Stimulated activated CD4-positive, alpha-beta T cell treated with anti-CD3 and anti-CD28 coated beads, Interleukin-2, amount 100 ng/mL, for 48 hours (primary cell): ENCODE measurements at regions not wholly inside any gene's neighbourhood (a gene's known extent, or its start where the extent isn't known, plus 50 kb on each side); places are given as distances from the start of the nearest gene placed in this dataset.

Experiments used
- DNase-seq, 2 donors: peaks; one replicate each; pipeline ENCODE4 v3.0.0-alpha.2; 2020

DNA sequence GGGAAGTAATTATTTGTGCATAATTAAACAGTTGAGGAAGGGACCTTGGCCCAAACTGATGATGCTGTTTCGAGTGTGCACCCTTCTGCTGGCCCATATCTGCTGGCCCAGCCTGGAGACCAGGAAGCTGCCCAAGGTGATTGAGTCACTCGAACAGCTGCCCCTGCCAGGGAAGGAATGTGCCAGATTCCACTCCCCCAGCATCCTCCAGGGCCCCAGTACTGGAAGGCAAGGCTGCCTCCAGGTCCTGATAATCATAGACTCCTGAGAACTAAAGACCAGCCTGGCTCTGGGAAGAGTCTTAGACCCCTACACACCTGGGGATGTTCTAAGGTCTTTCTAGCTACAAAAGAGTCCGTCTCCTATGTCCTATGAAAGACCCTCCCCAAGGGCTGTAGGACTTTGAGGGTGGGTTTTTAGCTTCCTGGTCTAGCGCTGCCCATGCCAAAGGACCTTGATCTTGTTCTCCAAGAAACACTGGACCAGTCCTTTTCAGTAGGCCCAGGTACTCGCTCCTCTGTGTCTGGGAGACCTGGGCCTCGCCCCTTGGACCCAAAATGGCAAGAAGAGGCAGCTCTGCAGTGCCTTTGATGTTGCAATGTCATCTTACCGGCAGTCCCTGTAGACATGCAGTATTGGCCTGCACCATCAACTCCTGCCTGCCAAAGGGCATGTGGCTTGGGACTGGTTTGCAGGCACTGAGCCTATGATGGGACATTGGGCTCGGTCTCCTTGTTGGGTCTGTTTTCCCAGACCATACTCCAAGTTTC, 103.2 kb upstream of the GPR26 start:
- DNase-seq, result no peak

DNA sequence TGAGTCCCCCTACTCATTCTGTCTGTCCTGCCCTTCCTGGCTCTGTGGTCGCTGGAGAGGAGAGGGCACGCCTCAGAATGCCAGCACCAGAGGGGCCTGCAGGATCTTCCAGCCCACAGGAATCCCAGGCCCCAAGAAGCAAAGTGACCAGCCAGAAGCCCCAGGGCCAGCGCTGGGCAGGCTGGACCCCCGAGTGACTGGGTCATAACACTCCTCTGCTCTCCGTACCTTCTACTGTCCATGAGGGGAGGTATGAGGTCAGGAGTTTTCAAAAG, 102.6 kb upstream of the GPR26 start:
- DNase-seq, result no peak

DNA sequence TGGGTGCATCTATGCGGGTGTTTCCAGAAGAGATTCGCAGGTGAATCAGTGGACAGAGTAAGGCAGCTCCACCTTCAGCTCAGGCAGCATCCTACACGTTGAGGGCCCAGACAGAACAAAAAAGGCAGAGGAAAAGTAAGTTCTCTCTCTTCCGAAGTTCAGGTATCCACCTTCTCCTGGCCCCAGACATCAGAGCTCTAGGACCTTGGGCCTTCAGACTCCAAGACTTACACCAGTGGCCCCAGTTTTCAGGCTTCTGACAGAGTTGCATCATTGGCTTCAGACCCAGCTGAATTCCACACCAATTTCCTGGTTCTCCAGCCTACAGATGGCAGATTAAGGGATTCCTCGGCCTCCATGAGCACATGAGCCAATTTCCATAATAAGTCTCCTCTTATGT, 102.2 kb upstream of the GPR26 start:
- no peak for DNase-seq

DNA sequence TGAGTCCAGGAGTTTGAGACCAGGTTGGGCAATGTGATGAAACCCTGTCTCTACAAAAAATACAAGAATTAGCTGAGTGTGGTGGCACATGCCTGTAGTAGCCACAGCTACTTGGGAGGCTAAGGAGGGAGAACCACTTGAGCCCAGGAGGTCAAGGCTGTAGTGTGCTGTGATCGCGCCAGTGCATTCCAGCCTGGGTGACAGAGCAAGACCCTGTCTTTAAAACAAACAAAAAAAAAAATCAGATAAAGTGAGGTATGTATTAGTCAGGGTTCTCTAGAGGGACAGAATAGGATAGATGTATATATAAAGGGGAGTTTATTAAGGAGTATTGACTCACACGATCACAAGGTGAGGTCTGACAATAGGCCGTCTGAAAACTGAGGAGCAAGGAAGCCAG, 101.5 kb upstream of the GPR26 start:
- DNase-seq, result no peak

DNA sequence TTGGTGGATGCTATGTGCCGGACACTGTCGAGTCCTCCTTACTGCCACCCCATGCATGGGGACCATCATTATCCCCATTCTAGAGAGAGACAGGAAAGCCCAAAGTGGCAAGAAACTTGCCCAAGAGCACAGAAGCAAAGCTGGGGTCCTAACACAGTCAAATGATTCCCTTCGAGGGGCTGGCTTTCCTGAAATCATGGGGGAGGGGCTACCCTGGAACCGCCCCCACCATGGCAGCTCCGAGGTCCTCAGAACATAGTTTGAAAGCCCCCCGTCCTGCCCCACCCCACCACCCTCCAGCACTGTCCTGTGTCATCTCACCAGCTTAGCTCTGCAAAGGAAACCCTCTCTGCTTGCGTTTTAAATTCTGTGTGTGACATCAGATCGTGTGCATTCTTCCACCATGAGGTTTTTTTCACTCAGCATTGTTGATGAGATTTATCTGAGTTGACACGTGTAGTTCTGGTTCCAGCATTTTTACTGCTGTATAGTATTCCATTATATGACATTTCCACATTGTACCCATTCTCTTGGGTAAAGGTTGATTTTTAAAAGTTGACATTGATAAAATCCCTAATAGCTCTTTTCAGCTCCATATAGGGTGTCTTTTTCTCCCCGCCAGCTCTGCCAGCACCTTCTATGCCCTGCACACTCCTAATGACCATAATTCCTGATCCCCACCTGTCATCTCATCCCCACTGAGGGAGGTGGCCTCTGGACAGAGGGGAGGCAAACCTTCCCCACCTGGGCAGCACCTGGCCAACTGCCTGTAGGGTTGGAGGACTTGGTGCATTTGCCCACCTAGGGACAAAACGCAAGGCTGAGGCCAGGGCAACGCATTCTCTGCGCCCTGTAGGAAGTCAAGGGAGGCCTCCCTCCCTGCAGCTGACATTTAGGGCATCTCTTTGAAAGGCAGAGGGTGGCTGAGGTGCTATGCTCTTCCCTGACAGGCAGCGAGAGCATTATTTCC, 100.2 kb upstream of the GPR26 start:
- DNase-seq, result no peak

DNA sequence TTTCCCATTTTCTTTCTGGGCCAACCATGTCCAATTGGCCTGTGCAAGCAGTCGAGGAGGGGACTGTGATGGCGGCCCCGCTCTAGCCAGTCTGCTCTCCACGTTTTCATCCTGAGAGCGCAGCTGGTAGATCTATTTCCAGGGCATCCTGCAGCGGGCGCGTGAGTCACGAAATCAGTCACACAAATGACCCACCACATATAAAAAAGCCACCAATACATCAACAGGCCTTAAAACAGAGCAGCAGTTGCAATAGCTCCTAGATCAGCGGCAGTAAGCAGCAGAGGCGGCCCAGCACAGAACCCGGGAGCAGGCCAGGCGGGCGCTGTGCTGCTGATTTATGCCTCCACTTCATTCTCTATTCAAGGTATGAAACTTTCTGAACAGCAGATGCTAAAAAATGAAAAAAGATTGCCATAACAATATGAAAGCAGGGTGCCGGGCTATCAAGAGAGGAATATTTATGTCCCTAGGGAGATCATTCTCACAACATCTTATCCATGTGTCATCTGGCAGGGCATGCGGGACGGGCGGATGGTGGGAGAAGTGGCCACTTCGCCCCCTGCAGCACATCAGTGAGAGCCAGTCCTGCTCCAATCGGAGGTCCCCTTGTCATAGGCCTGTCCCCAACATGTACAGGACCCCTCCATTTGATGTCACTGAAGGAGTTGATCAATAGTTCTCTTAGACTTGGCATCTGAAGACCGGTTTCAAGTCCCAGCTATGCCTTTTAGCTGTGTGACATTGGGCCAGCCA, 98.0 kb upstream of the GPR26 start:
- no peak for DNase-seq

DNA sequence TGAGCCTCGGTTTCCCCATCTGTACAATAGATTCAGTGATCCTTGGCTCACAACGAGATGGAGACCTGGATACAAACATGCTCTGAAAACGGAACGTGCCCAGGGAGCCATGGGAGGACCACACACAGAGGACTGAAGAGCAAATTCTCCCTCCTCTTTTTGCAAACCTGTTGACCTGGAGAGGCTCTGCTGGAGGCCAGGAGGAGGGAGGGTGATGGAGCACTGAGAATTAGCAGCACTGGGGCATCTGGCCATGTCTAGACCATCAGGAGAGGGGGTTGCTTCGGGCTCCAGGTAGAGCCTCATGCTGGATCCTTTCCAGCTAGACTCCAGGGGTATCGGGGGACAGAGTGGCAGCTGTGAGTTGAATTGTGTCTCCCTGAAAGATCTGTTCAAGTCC, 97.4 kb upstream of the GPR26 start:
- no peak for DNase-seq

DNA sequence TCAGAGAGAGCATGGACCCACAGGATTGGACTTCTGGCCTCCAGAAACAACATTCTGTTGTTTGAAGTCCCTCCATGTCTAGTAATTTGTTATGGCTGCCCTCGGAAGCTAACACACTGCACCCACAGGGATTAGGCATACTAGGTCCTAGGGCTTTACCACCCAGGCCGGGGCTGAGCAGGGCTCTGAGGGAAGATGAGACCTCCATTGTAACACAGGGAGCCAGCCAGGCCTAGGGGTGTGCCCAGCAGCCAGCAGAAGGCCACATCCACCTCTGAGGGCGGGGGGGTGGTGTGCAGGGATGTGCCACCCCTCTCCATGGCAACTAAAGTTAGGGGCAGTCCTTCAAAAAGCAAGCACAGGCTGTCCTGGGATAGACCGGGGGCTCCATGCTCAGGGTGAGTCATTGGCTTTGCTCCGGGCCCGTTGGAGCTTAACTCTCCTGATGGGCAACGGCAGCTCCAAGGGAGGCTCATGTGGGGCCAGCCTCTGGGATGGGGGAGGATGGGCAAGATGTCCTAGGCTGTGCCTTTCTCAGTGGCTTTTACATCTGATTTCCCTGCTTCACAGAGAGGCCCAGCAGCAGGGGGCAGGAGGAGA, 96.6 kb upstream of the GPR26 start:
- no peak for DNase-seq

DNA sequence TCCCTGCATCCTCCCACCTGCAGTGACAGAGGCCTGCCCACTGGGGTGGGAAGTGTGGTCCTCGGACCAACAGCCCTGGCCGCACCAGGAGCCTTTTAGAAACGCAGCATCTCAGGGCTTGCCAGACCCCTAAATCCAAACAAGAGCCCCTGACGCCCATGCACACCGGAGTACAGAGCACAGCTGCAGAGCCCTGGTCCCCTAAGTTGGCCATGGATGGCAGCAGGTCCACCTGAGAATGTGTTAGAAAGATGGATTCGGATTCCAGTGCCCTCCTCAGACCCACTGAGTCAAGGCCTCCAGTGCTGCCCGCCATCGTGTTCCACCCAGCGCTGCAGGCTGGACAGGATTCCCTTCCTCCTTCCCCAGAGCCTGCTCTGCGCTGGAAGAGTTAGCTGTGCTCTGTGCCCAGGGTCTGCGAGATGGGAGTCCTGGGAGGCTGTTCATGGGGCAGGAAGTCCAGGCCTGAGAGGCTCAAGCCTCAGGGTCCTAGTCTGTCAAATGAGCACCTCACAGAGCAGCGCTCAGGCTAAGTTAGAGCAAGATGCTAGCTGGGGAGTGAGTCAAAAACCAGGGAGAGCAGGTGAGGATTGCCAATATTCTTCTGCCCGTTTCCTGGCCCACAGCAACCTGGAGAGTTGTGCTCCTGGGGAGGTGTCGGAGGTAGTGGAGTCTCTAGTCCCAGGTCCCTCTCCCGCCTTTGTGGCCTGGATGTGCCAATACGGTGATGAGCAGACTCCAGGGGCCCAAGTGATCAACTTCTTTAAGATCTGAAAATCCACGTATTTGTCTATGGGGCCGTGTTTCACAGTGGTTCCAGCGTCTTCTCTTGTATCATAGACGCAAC, 95.9 kb upstream of the GPR26 start:
- DNase-seq, result no peak

DNA sequence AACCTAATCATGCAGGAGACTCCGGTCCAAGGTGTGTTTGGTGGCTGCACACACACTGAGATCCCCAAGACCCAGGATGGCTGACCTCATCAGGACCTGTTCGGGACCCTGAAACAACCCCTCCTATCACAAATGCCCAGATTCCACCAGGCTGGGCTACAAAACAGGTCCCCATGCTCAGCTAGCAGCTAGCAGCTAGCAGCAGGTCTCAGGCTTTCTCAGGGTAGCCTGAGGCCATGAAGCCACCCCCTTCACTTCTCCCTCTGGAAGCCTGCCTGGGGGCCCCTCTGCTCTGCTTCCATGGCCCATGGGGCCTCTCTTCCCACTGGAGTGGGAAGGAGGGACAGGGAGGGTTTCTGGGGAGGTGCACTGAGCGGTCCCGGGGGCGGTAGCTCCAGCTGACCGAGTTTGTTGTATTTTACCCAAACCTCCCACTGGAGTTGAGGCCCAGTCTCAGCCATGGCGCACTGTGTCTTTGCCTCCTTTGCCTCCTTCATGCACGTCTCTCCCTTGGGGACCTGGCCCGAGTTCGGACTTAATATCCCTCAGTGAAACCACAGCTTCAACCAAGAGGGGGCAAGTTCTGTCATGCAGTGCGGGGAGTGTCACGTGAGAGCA, 95.1 kb upstream of the GPR26 start:
- DNase-seq, result no peak

DNA sequence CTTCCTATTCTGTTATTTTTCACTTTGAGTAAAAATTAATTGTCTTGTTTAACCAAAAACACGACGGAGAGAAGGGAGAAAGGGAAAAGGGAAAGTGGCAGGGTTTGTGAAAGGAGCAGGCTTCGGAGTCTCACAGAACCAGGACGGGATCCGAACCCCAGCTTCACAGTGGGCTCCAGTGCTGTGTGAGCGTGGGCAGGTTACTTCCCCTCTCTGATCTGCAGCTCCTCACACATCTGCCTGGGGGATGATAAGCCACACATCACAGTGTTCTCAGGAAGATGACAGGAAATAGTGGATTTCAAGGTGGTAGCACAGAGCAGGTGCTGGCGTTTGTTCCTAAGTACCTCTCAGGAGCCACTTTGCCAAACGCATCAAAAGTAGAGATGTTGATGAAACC, 94.2 kb upstream of the GPR26 start:
- no peak for DNase-seq

DNA sequence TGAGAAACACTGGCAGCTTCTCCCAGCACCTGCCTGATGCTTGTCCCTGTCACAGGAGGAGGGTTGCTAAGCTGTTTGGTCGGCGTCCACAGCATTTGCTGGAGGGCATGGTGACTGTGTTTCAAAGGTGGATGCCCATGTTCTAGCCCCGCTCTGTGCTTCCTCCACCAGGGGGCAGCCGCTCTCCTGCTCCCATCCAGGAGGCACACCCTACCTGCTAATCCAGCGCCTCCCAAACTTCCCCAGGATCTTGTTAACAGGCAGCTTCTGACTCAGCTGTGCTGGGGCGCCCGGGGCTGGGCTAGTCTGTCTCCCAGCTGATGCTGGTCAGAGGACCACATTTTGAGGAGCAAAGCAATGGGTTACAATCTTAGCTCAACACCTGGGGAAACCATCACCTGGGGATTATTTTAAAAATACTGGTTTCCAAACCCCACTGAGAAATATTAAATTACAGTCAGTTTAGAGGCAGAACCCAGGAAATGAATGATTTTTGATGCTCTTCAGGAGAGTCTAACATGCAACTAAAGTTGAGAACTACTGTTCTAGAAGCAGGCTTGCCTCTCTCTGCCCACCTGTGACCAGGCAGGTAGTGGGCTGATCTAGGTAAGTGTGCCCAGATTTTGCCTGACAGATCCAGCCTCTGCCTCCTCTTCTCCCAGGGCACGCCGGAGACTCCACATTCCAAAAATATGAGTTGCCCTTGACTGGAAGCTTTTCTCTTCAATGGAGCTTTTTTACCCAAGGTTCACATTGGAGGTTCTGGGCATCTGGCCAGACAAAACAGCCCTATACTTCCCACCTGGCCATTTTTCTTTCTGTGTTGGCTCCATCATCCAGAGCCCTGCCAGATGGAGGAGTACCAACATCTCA, 92.7 kb upstream of the GPR26 start:
- peak; percentile 34 to 43 for DNase-seq

DNA sequence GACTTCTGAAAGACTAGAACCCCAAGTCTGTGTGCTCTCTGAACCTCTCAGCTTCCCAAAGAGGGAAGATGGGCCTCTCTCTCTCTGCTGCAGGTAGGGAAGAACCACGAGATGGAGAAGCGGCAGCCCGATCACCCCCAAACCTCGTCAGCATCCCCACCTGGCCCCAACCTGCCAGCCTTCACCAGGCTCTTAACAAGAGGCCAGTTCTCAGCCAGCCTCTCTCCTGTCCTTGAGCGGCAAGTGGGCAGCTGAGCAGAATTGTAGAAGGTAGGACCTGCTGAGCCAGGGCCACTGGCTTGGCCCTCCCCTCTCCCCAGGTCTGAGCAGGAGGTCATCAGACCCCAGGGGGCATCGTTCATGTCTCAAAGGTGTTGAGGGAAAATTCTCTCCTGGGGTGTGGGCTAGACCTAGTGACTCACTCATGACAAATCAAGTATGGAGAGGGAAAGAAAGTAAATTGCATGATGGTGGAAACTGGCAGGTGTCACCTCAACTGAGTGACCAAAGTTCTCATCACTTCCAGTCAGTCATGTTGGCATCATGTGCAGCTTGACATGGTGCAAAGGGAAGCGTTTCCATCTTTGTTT, 92.0 kb upstream of the GPR26 start:
- DNase-seq, result no peak

DNA sequence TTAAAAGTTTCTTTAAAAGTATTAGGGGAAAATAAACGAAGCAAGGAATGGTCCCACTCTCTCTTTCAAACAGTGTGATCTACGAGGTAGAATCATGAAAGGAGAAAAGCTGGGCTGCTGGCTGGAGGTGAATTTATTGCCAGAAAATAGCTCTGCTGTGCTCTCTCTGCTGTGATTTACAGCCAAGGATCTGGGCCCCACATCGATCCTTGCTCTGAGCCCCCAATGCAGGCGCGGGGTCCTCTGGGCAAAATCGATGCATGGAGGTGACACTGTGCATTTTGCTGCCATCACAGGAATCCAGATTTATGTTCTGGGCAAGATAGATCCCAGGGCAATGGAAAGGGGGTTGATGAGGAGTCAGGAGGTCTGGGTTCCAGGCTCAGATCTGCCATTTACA, 91.0 kb upstream of the GPR26 start:
- DNase-seq, result no peak

DNA sequence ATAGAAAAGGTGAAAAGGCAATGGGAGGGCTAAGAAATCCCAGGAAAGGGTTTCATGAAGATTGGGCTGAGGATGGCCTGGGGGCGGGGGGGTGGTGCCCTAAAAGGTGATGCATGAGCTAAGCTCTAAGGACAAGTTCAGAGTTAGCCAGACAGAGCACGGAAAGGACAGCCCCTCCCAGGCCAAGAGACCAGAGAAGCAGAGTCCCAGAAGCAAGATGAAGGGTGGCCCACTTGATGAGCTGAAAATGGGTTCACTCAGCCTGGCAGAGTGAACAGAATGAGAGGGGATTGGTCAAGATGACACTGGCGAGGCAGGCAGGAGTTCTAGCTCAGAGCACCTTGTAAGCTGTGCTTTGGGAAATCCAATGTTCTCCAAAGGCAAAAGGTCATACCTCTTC, 89.4 kb upstream of the GPR26 start:
- no peak for DNase-seq

DNA sequence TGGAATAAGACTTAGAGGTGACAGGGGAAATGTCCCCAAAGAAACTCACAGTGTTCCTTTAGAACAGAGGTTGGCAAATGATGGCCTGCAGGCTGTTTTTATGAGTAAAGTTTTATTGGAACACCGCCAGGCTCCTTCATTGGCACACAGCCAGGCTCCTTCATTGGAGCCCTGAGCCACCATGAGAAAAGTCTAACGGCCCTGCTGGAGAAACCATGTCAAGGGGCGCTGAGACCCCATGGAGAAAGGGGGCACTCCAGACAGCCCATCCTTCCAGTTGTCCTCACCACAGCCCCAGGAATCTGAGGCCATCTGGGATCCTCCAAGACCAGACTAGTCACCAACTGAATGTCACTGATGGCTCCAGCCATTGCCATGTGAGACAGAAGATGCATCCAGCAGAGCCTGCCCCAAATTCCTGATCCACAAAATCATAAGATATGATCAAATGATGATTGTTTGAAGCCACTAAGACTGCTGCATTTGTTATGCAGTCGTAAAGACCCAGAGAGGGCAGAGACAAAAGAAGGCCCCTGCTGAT, 88.2 kb upstream of the GPR26 start:
- DNase-seq, result no peak

DNA sequence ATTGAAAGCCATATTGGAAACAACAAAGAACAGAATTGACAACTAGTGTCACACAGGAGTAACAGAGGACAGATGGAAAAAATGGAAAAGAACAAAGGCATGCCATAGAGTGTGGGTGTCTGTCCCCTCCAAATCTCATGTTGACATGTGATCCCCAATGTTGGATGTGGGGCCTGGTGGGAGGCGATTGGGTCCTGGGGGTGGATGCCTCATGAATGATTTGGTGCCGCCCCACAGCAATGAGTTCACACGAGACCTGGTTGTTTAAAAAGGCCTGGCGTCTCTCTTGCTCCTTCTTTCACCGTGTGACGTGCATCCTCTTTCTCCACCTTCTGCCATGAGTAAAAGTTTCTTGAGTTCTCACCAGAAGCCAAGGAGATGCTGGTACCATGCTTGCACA, 87.4 kb upstream of the GPR26 start:
- no peak for DNase-seq

DNA sequence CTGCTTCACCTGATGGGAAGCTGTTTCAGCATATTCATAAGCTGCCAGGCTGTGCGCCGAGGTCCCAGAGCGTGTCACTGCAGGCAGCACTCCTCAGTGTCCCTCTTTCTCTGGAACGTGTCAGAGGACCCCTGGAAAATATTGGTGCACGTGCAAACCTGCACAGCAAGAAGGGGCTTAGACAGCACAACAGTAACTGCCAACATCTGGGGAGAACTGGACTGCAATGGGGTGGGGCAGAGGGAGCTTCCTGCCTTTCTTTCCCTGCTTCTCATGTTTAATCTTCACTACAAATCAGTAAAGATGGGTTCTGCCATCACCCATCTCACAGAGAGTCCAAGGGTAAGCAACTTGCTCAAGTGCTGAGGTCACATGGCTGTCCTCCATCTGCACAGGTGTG, 86.5 kb upstream of the GPR26 start:
- no peak for DNase-seq

DNA sequence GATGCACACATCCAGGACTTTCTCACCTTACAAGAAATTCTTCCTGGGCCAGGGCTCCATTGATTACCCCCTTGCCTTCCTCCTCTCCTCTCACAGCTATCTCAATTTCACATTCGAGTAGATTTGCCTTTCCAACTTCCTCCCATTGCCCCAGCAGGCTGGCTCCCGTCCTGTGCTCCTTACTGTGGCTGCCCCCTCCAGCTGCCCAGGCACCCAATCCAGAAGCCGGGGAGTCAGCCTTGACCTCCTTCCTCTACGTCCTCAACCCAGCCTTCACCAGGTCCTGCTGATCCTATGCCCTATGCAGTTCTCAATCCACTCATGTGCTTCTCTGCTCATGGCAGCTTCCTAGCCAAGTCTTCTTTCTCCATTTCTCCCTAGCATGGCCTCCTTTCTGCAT, 85.7 kb upstream of the GPR26 start:
- no peak for DNase-seq

DNA sequence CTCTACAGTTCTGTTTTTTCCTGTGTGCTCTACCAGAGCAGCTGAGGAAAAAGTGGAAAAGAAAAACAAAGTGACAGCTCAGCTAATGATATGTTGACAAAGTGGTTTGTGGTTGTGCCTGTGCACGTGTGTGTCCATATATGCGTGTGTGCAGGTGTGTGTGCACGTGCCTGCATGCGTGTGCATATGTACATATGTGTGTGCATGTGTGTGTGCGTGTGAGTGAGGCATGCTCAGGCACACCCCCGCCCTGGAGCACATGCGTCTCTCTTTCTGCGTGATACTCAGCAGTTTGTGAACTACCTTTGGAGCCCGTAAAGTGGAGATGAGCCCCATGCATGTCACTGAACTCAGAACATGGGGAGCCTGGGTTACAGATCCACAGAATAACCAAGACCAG, 84.5 kb upstream of the GPR26 start:
- no peak for DNase-seq
